GM19324 (cell line): ENCODE measurements at regions not wholly inside any gene's neighbourhood (a gene's known extent, or its start where the extent isn't known, plus 50 kb on each side); places are given as distances from the start of the nearest gene placed in this dataset.

Source experiments
- ATAC-seq: cut with Tn5 transposase; IDR thresholded peaks from one replicate; pipeline ENCODE4 v1.9.1; 2021; ENCODE audit warnings: mild to moderate bottlenecking, moderate library complexity; ENCODE audit not compliant: unreplicated experiment, low FRiP score

DNA sequence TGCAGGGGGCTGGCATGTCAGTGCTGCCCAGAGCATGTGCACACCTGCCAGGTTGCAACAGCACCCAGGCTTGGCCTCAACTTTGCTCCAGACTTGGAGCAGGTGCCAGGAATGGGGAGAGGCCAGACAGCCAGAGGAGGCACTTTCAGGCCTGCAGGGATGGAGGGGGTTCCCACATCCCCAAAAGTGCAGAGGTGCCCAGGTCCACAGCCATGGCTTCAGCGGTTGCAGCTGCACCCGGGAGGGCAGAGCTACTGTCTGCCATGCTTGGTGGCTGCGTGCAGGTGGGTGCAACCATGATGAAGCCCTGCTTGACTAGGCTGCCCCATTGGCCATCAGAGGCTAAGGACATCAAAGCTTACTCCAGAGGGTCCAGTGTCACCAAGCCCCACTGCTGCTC is 196.8 kb upstream of the VRK2 start:
- no peak for ATAC-seq

- no peak for ATAC-seq
Measured at GRCh38 chr2:57850415-57851130, 196.0 kb upstream of the VRK2 start.

GRCh38 chr2:57855212-57855611 is 191.4 kb upstream of the VRK2 start:
- ATAC-seq, result no peak

- no peak for ATAC-seq
Measured at GRCh38 chr2:57859755-57860154, 186.9 kb upstream of the VRK2 start.

GRCh38 chr2:57862153-57862552 is 184.5 kb upstream of the VRK2 start:
- ATAC-seq, result no peak

DNA sequence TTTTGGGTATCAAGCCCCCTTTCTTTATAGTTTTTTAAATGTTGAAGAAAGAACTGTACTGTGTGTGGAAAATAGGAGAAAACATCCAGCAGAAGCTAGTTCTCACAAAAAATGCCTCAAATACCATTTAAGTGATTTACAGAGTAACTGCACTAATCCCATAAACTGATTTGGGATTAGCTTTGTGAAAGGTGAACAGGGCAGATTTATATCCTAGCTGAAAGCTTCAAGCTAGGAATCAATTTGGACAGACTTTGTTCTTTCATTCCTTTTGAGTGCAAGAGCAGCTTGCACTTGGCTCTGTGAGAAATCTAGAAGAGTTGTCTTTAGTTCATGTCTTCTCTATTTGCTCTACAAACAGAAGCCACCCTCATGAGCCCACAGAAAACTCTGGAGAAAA is 183.9 kb upstream of the VRK2 start:
- no peak for ATAC-seq

DNA sequence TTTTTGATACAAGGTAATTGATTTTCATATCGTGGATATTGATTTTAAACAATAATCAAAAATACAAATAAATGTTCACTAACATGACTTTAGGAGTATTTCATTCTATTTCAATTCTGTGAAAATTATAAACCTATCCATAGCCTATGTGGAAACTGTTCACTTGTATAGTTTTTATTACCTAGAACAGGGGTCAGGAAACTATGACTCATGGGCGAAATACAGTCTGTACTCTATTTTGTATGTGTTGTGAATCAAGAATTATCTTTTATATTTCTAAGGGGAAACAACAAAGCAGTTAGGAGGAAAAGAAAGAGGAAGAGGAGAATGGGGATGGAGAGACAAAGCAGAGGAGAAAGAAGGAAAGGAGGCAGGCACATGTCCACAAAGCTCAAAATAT is 181.7 kb upstream of the VRK2 start:
- no peak for ATAC-seq

GRCh38 chr2:57867730-57868129 is 178.9 kb upstream of the VRK2 start:
- ATAC-seq, result no peak

- no peak for ATAC-seq
Measured at GRCh38 chr2:57868619-57869139, 177.9 kb upstream of the VRK2 start.

- ATAC-seq, result no peak
Measured at GRCh38 chr2:57869758-57870344, 176.8 kb upstream of the VRK2 start.

- no peak for ATAC-seq
Measured at GRCh38 chr2:57876313-57876712, 170.3 kb upstream of the VRK2 start.

- ATAC-seq, result no peak
Measured at GRCh38 chr2:57877811-57878170, 168.8 kb upstream of the VRK2 start.

DNA sequence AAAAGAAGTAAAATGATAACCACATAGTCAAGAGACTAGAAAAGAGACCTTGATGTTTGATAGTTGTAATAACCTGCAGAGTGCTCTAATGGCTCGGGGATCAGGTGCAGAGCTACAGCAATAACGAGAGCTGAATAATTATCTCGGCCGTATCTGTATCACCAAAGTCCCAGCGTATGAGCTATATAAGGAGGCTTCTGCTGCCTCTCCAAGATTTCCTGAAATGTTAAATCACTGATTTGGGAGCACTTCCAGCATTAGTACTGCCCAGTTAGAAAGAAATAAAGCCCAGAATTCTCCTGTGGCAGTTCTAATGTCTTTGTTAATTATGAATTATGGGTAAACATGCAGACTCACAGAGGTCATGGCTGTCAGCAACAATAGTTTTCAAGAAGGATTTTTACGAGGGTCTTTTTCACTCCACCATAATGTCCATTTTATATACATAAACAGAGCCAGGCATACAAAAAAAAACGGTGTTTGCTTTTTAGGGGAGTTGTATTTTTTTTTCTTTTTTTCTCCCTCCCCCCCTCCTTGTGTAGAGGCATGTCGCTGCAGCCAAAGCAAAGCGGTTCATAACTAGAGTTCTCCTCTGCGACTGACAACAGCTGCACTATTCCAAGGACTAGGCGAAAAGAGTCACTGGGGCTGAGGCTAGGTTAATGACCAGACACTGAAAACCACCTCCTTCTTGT is 168.3 kb upstream of the VRK2 start:
- ATAC-seq, result no peak

DNA sequence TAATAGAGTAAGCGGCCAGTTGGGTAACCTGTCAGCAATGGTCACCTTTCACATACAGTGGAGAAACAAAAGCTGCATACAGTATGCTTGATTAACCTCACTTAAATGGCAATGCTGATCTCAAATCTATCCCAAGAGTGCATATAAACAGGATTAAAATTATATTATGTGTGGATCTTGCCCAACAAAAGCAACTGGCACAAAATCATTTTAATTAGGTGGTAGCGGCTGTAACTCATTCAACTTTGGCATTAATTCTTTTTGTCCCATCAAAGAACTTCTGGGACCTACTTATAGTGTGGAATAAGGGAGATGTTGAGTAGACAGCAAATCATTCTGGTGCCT is 167.8 kb upstream of the VRK2 start:
- ATAC-seq, result no peak

DNA sequence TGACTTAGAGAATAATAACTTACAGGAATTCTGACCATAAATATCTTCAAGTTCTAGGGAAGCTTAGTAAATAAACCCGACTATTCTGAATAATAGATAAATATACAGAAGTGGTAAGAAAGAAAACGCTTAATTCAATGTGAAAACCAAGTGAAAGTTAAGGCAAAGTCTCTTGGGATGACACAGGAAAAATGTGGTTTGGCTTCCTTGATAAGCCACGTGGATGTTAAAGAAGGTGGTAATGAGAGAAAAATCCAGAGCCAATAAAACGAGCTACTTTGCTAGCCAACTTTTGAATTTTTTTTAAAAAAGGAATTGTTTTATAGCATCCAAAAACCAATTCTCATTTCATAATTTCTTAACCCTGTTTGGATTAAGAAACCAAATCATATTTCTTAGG is 166.2 kb upstream of the VRK2 start:
- no peak for ATAC-seq

GRCh38 chr2:57880967-57881366 is 165.6 kb upstream of the VRK2 start:
- ATAC-seq, result no peak

DNA sequence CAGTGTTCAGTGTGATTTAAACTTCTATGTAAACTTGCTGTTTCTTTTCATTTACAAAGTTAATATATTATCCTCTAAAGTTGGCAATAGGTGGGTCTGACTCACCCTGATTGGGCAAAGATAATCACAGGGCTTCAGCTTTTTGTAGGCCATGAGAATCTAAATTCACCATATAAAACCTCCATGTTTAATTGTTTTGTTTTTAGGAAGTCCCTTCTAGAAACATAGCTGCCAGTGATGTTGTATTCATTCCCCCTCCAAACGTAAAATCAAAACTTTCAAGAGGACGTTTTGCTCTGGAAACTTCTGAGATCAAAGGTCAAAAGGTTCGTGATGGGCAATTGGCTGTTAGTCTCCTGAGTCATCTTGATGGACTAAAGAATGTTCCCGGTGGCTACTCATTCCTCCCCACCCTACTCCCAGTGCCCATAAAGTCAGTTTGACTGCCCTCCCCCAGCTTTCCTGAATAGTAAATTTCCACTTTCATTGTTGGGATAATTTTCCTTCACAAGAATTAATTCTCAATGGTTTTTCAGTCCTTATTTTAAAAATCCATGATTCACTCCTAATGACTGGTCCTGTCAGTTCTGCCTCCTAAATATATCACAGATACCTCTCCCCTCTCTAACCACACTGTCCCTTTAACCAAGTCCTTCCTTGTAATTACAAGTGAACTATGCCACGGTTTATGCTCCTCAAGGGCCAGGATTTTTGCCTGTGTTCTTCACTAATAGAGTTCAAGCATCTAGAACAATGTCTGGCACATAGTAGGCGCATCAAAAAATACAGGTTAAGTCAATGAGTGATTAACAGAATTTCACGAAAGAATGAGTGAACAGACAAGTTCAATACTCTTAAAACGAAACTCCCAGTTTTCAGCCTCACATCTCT is 164.4 kb upstream of the VRK2 start:
- no peak for ATAC-seq

GRCh38 chr2:57882895-57883515 is 163.6 kb upstream of the VRK2 start:
- no peak for ATAC-seq

GRCh38 chr2:57884281-57884680 is 162.3 kb upstream of the VRK2 start:
- ATAC-seq, result no peak

- ATAC-seq, result no peak
Measured at GRCh38 chr2:57885742-57886141, 160.9 kb upstream of the VRK2 start.
